Liver (tissue), 8 donors: ENCODE measurements at regions not wholly inside any gene's neighbourhood (a gene's known extent, or its start where the extent isn't known, plus 50 kb on each side); places are given as distances from the start of the nearest gene placed in this dataset.

Experiments used
- DNase-seq: peaks from one replicate; pipeline ENCODE4 v3.0.0-alpha.2; 2017; ENCODE audit warnings: low spot score
- H3K27ac ChIP-seq, 2 donors: one replicate each; pipeline ENCODE4 v1.7.0; 2013; ENCODE audit warnings: inconsistent platforms in 2 of 2, low read length in 2 of 2, control low read depth in 1 of 2, low read depth in 1 of 2, mild to moderate bottlenecking in 1 of 2
- H3K27me3 ChIP-seq, 4 donors: one replicate each; pipeline versions ENCODE4 v1.6.1 to v1.7.0; 2013; ENCODE audit warnings: low read length in 3 of 4, inconsistent platforms in 1 of 4, mild to moderate bottlenecking in 1 of 4, moderate library complexity in 1 of 4; ENCODE audit not compliant: control insufficient read depth in 4 of 4, insufficient read depth in 4 of 4
- H3K36me3 ChIP-seq, 4 donors: one replicate each; pipeline versions ENCODE4 v1.6.1 to v1.7.0; 2013; ENCODE audit warnings: low read length in 3 of 4, mild to moderate bottlenecking in 3 of 4, low read depth in 1 of 4, moderate library complexity in 1 of 4; ENCODE audit not compliant: control insufficient read depth in 4 of 4, insufficient read depth in 3 of 4
- H3K4me1 ChIP-seq, 4 donors: one replicate each; pipeline versions ENCODE4 v1.6.1 to v1.7.0; 2013; ENCODE audit warnings: low read length in 3 of 4, mild to moderate bottlenecking in 3 of 4, moderate library complexity in 1 of 4; ENCODE audit not compliant: control insufficient read depth in 4 of 4, insufficient read depth in 4 of 4
- H3K4me3 ChIP-seq, 3 donors: one replicate each; pipeline versions ENCODE4 v1.6.1 to v1.7.0; 2013; ENCODE audit warnings: low read length in 3 of 3, control low read depth in 1 of 3, low read depth in 1 of 3, mild to moderate bottlenecking in 1 of 3
- H3K9ac ChIP-seq, 2 donors: one replicate each; pipeline ENCODE4 v1.7.0; 2013; ENCODE audit warnings: low read length in 2 of 2, mild to moderate bottlenecking in 2 of 2, moderate library complexity in 2 of 2, control low read depth in 1 of 2, low read depth in 1 of 2
- H3K9me3 ChIP-seq, 4 donors: one replicate each; pipeline versions ENCODE4 v1.6.1 to v1.7.0; 2013; ENCODE audit warnings: low read length in 3 of 4; ENCODE audit not compliant: control insufficient read depth in 4 of 4
- EGR1 ChIP-seq, 2 donors: IDR thresholded peaks; 2 replicates each; pipeline ENCODE4 v1.6.1; 2016 to 2018; ENCODE audit warnings: antibody characterized with exemption in 2 of 2, low read depth in 2 of 2
- FOXA1 ChIP-seq: IDR thresholded peaks from 2 replicates; pipeline ENCODE4 v1.6.1; 2016; ENCODE audit warnings: antibody characterized with exemption
- GABPA ChIP-seq, 2 donors: IDR thresholded peaks in 1 of 2; conservative IDR thresholded peaks in 1 of 2; 2 replicates each; pipeline ENCODE4 v1.6.1; 2016; ENCODE audit warnings: antibody characterized with exemption in 2 of 2, mild to moderate bottlenecking in 1 of 2, moderate library complexity in 1 of 2
- HNF4A ChIP-seq, 2 donors: conservative IDR thresholded peaks; 2 replicates each; pipeline ENCODE4 v1.6.1; 2016; ENCODE audit warnings: antibody characterized with exemption in 2 of 2, mild to moderate bottlenecking in 2 of 2
- HNF4G ChIP-seq: IDR thresholded peaks from 2 replicates; pipeline ENCODE4 v1.6.1; 2016; ENCODE audit warnings: antibody characterized with exemption
- NR2F2 ChIP-seq: IDR thresholded peaks from 2 replicates; pipeline ENCODE4 v1.6.1; 2016; ENCODE audit warnings: antibody characterized with exemption
- RAD21 ChIP-seq, 2 donors: IDR thresholded peaks; 2 replicates each; pipeline ENCODE4 v1.6.1; 2016; ENCODE audit warnings: antibody characterized with exemption in 2 of 2, mild to moderate bottlenecking in 2 of 2
- RXRA ChIP-seq, 2 donors: IDR thresholded peaks; 2 replicates each; pipeline ENCODE4 v1.6.1; 2017 to 2018; ENCODE audit warnings: antibody characterized with exemption in 2 of 2, mild to moderate bottlenecking in 1 of 2
- SP1 ChIP-seq: IDR thresholded peaks from 2 replicates; pipeline ENCODE4 v1.6.1; 2018; ENCODE audit warnings: antibody characterized with exemption, mild to moderate bottlenecking
- TAF1 ChIP-seq: conservative IDR thresholded peaks from 2 replicates; pipeline ENCODE4 v1.6.1; 2016; ENCODE audit warnings: antibody characterized with exemption, mild to moderate bottlenecking
- YY1 ChIP-seq: IDR thresholded peaks from 2 replicates; pipeline ENCODE4 v1.6.1; 2016; ENCODE audit warnings: antibody characterized with exemption, mild to moderate bottlenecking
- WGBS: extraction: QIAGEN DNeasy Blood & Tissue Kit; methylation state at CpG from one replicate; pipeline ENCODE4 v1.1.7; 2013; 5-methylcytosine and 5-hydroxymethylcytosine counted together
- TF ChIP-seq, protein P1 (sequence below): fragments of 150-350 bp; IDR thresholded peaks from 2 replicates; pipeline ENCODE4 v1.5.1; 2017; ENCODE audit warnings: improper control_type of control experiment, low read depth, low read length; ENCODE audit not compliant: missing input control
- TF ChIP-seq, protein P2 (sequence below): IDR thresholded peaks from 2 replicates; pipeline ENCODE4 v1.6.1; 2016; ENCODE audit warnings: antibody characterized with exemption
- TF ChIP-seq, protein P3 (sequence below): IDR thresholded peaks from 2 replicates; pipeline ENCODE4 v1.6.1; 2016; ENCODE audit warnings: antibody characterized with exemption, mild to moderate bottlenecking
- TF ChIP-seq, protein P4 (sequence below): IDR thresholded peaks from 2 replicates; pipeline ENCODE4 v1.6.1; 2016; ENCODE audit warnings: antibody characterized with exemption
- TF ChIP-seq, protein P5 (sequence below): IDR thresholded peaks from 2 replicates; pipeline ENCODE4 v1.6.1; 2016; ENCODE audit warnings: antibody characterized with exemption
- donor health status: healthy.
- donor health status: healthy.
- donor health status: healthy.
- donor health status: healthy.
- donor health status: healthy.

DNA sequence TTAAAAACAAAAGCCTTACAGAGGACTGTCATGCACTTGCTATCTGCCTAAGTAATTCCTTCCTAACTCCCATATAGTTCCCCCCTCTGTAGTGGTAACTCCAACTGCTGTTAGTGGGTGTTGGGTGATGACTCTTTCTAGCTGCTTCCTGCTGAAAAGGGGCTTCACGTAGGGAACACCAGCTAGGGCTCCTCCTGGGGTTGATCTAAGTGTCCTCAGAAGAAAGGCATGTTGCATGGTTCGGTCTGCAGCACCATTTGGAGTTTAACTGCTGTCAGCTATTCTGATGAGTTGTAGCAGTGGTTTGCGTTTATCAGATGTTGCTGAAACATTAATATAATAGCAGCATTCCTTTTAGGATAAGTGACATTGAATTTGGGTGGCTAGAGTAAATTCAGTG, 281.9 kb upstream of the TUSC1 start:
- DNase-seq = no peak
- Histone ChIP-seq H3K4me1 (no peaks in the 10 kb centered on the region), H3K27ac (no peak overlapping the region), H3K4me3 (no peak overlapping the region), H3K36me3 (no peaks in the 10 kb centered on the region), H3K9me3 (peaks cover 0 to 4% (median 0%) of the 10 kb centered on the region in 4 donors), H3K9ac (no peak overlapping the region), H3K27me3 (peaks cover 0 to 4% (median 0%) of the 10 kb centered on the region in 4 donors)
- no peak for TF ChIP-seq HNF4A (conservative IDR thresholded peaks at IDR 0.05)
- no peak for TF ChIP-seq HNF4G
- TF ChIP-seq NR2F2 = no peak
- TF ChIP-seq TAF1 = no peak
- TF ChIP-seq, protein P1, sequence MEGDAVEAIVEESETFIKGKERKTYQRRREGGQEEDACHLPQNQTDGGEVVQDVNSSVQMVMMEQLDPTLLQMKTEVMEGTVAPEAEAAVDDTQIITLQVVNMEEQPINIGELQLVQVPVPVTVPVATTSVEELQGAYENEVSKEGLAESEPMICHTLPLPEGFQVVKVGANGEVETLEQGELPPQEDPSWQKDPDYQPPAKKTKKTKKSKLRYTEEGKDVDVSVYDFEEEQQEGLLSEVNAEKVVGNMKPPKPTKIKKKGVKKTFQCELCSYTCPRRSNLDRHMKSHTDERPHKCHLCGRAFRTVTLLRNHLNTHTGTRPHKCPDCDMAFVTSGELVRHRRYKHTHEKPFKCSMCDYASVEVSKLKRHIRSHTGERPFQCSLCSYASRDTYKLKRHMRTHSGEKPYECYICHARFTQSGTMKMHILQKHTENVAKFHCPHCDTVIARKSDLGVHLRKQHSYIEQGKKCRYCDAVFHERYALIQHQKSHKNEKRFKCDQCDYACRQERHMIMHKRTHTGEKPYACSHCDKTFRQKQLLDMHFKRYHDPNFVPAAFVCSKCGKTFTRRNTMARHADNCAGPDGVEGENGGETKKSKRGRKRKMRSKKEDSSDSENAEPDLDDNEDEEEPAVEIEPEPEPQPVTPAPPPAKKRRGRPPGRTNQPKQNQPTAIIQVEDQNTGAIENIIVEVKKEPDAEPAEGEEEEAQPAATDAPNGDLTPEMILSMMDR = no peak
- TF ChIP-seq, protein P2, sequence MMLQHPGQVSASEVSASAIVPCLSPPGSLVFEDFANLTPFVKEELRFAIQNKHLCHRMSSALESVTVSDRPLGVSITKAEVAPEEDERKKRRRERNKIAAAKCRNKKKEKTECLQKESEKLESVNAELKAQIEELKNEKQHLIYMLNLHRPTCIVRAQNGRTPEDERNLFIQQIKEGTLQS = no peak
- TF ChIP-seq, protein P3, sequence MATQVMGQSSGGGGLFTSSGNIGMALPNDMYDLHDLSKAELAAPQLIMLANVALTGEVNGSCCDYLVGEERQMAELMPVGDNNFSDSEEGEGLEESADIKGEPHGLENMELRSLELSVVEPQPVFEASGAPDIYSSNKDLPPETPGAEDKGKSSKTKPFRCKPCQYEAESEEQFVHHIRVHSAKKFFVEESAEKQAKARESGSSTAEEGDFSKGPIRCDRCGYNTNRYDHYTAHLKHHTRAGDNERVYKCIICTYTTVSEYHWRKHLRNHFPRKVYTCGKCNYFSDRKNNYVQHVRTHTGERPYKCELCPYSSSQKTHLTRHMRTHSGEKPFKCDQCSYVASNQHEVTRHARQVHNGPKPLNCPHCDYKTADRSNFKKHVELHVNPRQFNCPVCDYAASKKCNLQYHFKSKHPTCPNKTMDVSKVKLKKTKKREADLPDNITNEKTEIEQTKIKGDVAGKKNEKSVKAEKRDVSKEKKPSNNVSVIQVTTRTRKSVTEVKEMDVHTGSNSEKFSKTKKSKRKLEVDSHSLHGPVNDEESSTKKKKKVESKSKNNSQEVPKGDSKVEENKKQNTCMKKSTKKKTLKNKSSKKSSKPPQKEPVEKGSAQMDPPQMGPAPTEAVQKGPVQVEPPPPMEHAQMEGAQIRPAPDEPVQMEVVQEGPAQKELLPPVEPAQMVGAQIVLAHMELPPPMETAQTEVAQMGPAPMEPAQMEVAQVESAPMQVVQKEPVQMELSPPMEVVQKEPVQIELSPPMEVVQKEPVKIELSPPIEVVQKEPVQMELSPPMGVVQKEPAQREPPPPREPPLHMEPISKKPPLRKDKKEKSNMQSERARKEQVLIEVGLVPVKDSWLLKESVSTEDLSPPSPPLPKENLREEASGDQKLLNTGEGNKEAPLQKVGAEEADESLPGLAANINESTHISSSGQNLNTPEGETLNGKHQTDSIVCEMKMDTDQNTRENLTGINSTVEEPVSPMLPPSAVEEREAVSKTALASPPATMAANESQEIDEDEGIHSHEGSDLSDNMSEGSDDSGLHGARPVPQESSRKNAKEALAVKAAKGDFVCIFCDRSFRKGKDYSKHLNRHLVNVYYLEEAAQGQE = no peak
- no peak for TF ChIP-seq FOXA1
- TF ChIP-seq YY1 = no peak
- no peak for TF ChIP-seq RXRA (IDR thresholded peaks at IDR 0.05)
- TF ChIP-seq EGR1 (IDR thresholded peaks at IDR 0.05; ENCODE audit: low read depth in 2 of 2) = no peak
- no peak for TF ChIP-seq GABPA (IDR thresholded peaks at IDR 0.05 in 1 of 2, conservative IDR thresholded peaks at IDR 0.05 in 1 of 2)
- no peak for TF ChIP-seq RAD21 (IDR thresholded peaks at IDR 0.05)
- TF ChIP-seq, protein P4, sequence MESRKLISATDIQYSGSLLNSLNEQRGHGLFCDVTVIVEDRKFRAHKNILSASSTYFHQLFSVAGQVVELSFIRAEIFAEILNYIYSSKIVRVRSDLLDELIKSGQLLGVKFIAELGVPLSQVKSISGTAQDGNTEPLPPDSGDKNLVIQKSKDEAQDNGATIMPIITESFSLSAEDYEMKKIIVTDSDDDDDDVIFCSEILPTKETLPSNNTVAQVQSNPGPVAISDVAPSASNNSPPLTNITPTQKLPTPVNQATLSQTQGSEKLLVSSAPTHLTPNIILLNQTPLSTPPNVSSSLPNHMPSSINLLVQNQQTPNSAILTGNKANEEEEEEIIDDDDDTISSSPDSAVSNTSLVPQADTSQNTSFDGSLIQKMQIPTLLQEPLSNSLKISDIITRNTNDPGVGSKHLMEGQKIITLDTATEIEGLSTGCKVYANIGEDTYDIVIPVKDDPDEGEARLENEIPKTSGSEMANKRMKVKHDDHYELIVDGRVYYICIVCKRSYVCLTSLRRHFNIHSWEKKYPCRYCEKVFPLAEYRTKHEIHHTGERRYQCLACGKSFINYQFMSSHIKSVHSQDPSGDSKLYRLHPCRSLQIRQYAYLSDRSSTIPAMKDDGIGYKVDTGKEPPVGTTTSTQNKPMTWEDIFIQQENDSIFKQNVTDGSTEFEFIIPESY = no peak
- no peak for TF ChIP-seq SP1
- TF ChIP-seq, protein P5, sequence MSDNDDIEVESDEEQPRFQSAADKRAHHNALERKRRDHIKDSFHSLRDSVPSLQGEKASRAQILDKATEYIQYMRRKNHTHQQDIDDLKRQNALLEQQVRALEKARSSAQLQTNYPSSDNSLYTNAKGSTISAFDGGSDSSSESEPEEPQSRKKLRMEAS = no peak
- WGBS = 53% methylated on average over 3 of the region's 3 CpGs

GRCh38 chr9:25954209-25954608, 276.0 kb upstream of the TUSC1 start:
- TF ChIP-seq FOXA1 (no peak), GABPA (IDR thresholded peaks at IDR 0.05 in 1 of 2, conservative IDR thresholded peaks at IDR 0.05 in 1 of 2) (no peak), TAF1 (no peak), NR2F2 (no peak), EGR1 (IDR thresholded peaks at IDR 0.05; ENCODE audit: low read depth in 2 of 2) (no peak), RXRA (IDR thresholded peaks at IDR 0.05) (no peak)
- TF ChIP-seq, protein P5 = no peak
- TF ChIP-seq, protein P2 = no peak
- H3K27me3 ChIP-seq = peaks cover 0 to 2% (median 0%) of the 10 kb centered on the region in 4 donors
- no peaks in the 10 kb centered on the region for H3K36me3 ChIP-seq
- no peak for DNase-seq
- H3K9me3 ChIP-seq = no peaks in the 10 kb centered on the region
- H3K4me1 ChIP-seq = no peaks in the 10 kb centered on the region
- no peak overlapping the region for H3K9ac ChIP-seq
- no peak overlapping the region for H3K27ac ChIP-seq
- no peak overlapping the region for H3K4me3 ChIP-seq
